ENCODE measurements at regions not wholly inside any gene's neighbourhood (a gene's known extent, or its start where the extent isn't known, plus 50 kb on each side); places are given as distances from the start of the nearest gene placed in this dataset.

DNA sequence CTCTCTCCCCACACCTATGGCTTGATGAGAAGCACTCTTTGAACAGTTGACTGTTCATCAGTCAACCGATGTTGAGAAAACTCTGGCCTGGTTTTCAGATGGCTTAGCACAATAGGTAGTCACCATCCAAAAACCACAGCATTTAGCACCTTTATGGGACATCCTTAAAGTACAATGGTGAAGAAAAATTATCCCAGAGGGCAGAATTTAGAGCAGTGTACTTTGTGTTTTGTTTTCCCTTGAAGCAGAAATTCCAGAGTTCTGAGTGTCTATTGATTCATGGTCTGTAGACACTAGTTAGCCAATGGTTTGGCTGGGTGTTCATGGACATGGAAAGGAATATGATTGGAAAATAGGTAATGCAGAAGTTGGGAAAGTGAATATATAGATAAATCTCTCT lies 487.0 kb downstream of the PDHA2 start:
- TF ChIP-seq EZH2phosphoT487 (IDR thresholded peaks at IDR 0.05; ENCODE audit: borderline replicate concordance, low read depth, low read length): no peak
- TF ChIP-seq, protein P1, sequence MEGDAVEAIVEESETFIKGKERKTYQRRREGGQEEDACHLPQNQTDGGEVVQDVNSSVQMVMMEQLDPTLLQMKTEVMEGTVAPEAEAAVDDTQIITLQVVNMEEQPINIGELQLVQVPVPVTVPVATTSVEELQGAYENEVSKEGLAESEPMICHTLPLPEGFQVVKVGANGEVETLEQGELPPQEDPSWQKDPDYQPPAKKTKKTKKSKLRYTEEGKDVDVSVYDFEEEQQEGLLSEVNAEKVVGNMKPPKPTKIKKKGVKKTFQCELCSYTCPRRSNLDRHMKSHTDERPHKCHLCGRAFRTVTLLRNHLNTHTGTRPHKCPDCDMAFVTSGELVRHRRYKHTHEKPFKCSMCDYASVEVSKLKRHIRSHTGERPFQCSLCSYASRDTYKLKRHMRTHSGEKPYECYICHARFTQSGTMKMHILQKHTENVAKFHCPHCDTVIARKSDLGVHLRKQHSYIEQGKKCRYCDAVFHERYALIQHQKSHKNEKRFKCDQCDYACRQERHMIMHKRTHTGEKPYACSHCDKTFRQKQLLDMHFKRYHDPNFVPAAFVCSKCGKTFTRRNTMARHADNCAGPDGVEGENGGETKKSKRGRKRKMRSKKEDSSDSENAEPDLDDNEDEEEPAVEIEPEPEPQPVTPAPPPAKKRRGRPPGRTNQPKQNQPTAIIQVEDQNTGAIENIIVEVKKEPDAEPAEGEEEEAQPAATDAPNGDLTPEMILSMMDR (conservative IDR thresholded peaks at IDR 0.05; ENCODE audit: low read length): no peak
- ChIA-PET CTCF (ENCODE audit: unreplicated experiment) (no interaction called here), POLR2A (no interaction called here)
- Histone ChIP-seq H3K4me2 (ENCODE audit: low read length) (no peak overlapping the region), H3K4me1 (ENCODE audit: insufficient read depth, low read length, poor library complexity, severe bottlenecking) (no peaks in the 10 kb centered on the region), H3K79me2 (ENCODE audit: insufficient read depth, low read depth, low read length) (no peaks in the 10 kb centered on the region), H4K20me1 (ENCODE audit: insufficient read depth, low read length) (no peaks in the 10 kb centered on the region), H3K4me3 (ENCODE audit: low read depth, low read length, poor library complexity, severe bottlenecking) (no peak overlapping the region), H3K27ac (ENCODE audit: low read depth, low read length, poor library complexity, severe bottlenecking) (no peak overlapping the region), H2AFZ (ENCODE audit: low read length) (no peak overlapping the region), H3K9me2 (ENCODE audit: insufficient read depth, low read length) (no peaks in the 10 kb centered on the region), H3K36me3 (ENCODE audit: insufficient read depth, low read length) (no peaks in the 10 kb centered on the region), H3K9me3 (ENCODE audit: low read length) (no peaks in the 10 kb centered on the region)
- intact Hi-C loops (cut with micrococcal nuclease; ENCODE audit: unreplicated experiment): no loop called here
- DNase-seq (ENCODE audit: low spot score): no peak
- BruUV-seq (replicated peaks): no TSS peak

DNA sequence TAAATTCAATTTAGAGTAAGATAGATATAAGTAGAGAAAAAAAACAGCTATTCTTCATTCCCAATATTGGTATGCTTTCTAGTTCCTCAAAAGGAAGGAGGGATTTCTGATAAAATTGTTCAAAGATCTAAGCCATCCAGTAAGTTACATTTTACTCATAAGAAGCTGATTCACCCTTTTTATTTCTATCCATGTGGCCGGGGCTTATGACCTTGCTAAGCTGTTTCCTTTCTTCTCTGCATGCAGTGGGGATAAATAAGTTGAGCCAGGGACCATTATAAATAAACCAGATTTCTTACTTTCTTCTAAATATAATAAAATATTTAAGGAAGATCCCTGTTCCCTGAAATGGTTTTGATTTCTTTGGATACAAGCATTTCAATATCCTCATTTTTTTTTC lies 502.3 kb downstream of the PDHA2 start:
- H3K9me2 ChIP-seq (ENCODE audit: insufficient read depth, low read length): no peaks in the 10 kb centered on the region
- BruUV-seq (replicated peaks): no TSS peak
- no peaks in the 10 kb centered on the region for H3K4me1 ChIP-seq (ENCODE audit: insufficient read depth, low read length, poor library complexity, severe bottlenecking)
- ChIA-PET POLR2A (interaction anchor here (1.1 kb wide), 1 partner anchor 24 kb away, joined by 4 read pairs; no protein-coding TSS in a partner anchor), CTCF (ENCODE audit: unreplicated experiment) (no interaction called here)
- H3K9me3 ChIP-seq (ENCODE audit: low read length): no peaks in the 10 kb centered on the region
- no peaks in the 10 kb centered on the region for H3K36me3 ChIP-seq (ENCODE audit: insufficient read depth, low read length)
- H3K27ac ChIP-seq (ENCODE audit: low read depth, low read length, poor library complexity, severe bottlenecking): no peak overlapping the region
- DNase-seq (ENCODE audit: low spot score): no peak
- TF ChIP-seq, protein P1 (conservative IDR thresholded peaks at IDR 0.05; ENCODE audit: low read length): no peak
- TF ChIP-seq EZH2phosphoT487 (IDR thresholded peaks at IDR 0.05; ENCODE audit: borderline replicate concordance, low read depth, low read length): no peak
- no peak overlapping the region for H2AFZ ChIP-seq (ENCODE audit: low read length)
- H3K4me3 ChIP-seq (ENCODE audit: low read depth, low read length, poor library complexity, severe bottlenecking): no peak overlapping the region
- intact Hi-C loops (cut with micrococcal nuclease; ENCODE audit: unreplicated experiment): no loop called here
- no peaks in the 10 kb centered on the region for H4K20me1 ChIP-seq (ENCODE audit: insufficient read depth, low read length)
- no peak overlapping the region for H3K4me2 ChIP-seq (ENCODE audit: low read length)
- no peaks in the 10 kb centered on the region for H3K79me2 ChIP-seq (ENCODE audit: insufficient read depth, low read depth, low read length)

DNA sequence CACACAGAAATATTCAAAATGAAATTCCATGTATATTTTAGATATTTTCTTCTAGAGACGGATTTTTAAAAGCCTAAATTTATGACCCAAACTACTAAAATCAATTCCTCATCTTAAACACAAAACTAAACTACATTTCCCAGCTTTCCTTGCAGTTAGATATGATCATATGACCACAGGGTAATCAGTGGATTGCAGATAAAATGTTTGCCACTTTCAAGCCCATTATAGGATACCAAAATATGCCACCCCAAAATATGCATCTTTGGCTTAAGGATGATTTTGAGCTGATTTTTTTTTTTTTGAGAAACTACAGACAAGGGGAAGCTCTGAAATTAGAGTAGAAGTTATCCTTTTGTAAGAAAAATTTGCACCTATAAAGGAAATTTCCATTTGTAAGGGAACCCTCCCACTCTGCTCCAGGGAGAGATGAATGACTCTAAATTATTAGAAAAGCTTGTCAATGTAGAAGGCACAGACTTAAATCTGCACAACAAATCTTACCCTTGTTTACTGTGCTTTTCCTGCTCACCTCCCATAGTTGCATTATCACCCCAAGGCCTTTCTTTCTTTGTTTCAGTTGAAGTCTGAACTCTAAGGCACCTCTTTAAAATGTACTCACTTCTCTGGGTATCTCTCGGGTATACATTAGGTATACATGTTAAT lies 503.0 kb downstream of the PDHA2 start:
- H3K36me3 ChIP-seq (ENCODE audit: insufficient read depth, low read length): no peaks in the 10 kb centered on the region
- H2AFZ ChIP-seq (ENCODE audit: low read length): no peak overlapping the region
- H3K4me1 ChIP-seq (ENCODE audit: insufficient read depth, low read length, poor library complexity, severe bottlenecking): no peaks in the 10 kb centered on the region
- intact Hi-C loops (cut with micrococcal nuclease; ENCODE audit: unreplicated experiment): no loop called here
- no peak overlapping the region for H3K4me3 ChIP-seq (ENCODE audit: low read depth, low read length, poor library complexity, severe bottlenecking)
- H3K4me2 ChIP-seq (ENCODE audit: low read length): no peak overlapping the region
- no peaks in the 10 kb centered on the region for H3K9me2 ChIP-seq (ENCODE audit: insufficient read depth, low read length)
- no peaks in the 10 kb centered on the region for H3K9me3 ChIP-seq (ENCODE audit: low read length)
- ChIA-PET CTCF (ENCODE audit: unreplicated experiment) (no interaction called here), POLR2A (interaction anchor here (1.1 kb wide), 1 partner anchor 25 kb away, joined by 4 read pairs; no protein-coding TSS in a partner anchor)
- H3K27ac ChIP-seq (ENCODE audit: low read depth, low read length, poor library complexity, severe bottlenecking): no peak overlapping the region
- H3K79me2 ChIP-seq (ENCODE audit: insufficient read depth, low read depth, low read length): no peaks in the 10 kb centered on the region
- TF ChIP-seq, protein P1 (conservative IDR thresholded peaks at IDR 0.05; ENCODE audit: low read length): no peak
- no peak for TF ChIP-seq EZH2phosphoT487 (IDR thresholded peaks at IDR 0.05; ENCODE audit: borderline replicate concordance, low read depth, low read length)
- BruUV-seq (replicated peaks): no TSS peak
- H4K20me1 ChIP-seq (ENCODE audit: insufficient read depth, low read length): no peaks in the 10 kb centered on the region
- DNase-seq (ENCODE audit: low spot score): no peak

Measured in OCI-LY7 (cell line).